ENCODE measurements at regions not wholly inside any gene's neighbourhood (a gene's known extent, or its start where the extent isn't known, plus 50 kb on each side); places are given as distances from the start of the nearest gene placed in this dataset.

DNA sequence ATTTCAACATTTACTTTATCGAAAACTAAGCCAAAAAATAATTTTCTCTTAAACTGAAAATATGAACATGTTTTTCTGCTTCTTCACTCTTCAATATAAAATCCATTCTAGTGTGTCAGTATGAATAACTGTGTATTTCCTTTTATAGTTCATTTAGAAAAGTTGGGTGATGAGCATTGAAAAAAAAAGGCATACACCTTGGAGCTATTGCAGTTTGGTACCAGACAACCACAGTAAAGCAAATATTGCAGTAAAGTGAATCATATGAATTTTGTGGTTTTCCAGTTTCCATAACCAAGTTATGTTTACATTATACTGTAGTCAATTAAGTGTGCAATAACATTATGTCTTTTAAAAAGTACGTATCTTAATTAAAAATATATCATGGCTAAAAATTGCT lies 195.0 kb upstream of the FOXG1 start:
- no peaks in the 10 kb centered on the region for H3K79me1 ChIP-seq (ENCODE audit: low read length)
- no peaks in the 10 kb centered on the region for H3K4me1 ChIP-seq (ENCODE audit: control insufficient read depth in 1 of 2, insufficient read depth in 2 of 2, low read length in 2 of 2)
- H4K91ac ChIP-seq (ENCODE audit: low read depth, low read length) = no peak overlapping the region
- H2BK5ac ChIP-seq (ENCODE audit: low read depth, low read length, poor library complexity) = no peak overlapping the region
- H3K14ac ChIP-seq (ENCODE audit: low read length) = no peak overlapping the region
- H2AFZ ChIP-seq (ENCODE audit: insufficient read depth, low read length, poor library complexity) = no peak overlapping the region
- H3K79me2 ChIP-seq (ENCODE audit: control insufficient read depth, insufficient read depth, low read length, poor library complexity) = no peaks in the 10 kb centered on the region
- H3K9me3 ChIP-seq (ENCODE audit: insufficient read depth, low read depth, low read length) = no peaks in the 10 kb centered on the region
- no peak overlapping the region for H4K12ac ChIP-seq (ENCODE audit: low read depth, low read length)
- no CpG with 5 or more reads among the region's 2 CpGs for WGBS (ENCODE audit: extremely low coverage, insufficient coverage, insufficient read length)
- no peak for DNase-seq
- H4K8ac ChIP-seq (ENCODE audit: low read depth, low read length) = no peak overlapping the region
- no peaks in the 10 kb centered on the region for H3K36me3 ChIP-seq (ENCODE audit: control insufficient read depth in 1 of 2, insufficient read depth in 2 of 2, low read length in 2 of 2)
- no peak overlapping the region for H3K27ac ChIP-seq (ENCODE audit: low read depth, low read length)
- H3K4me3 ChIP-seq (ENCODE audit: low read depth, low read length) = no peak overlapping the region
- H2BK120ac ChIP-seq (ENCODE audit: insufficient read depth, low read length, poor library complexity) = no peak overlapping the region
- H3K27me3 ChIP-seq (ENCODE audit: insufficient read depth, low read length) = no peaks in the 10 kb centered on the region
- no peak overlapping the region for H3K4me2 ChIP-seq (ENCODE audit: low read length)
- no peak overlapping the region for H2BK12ac ChIP-seq (ENCODE audit: low read length)
- no peak overlapping the region for H3K23ac ChIP-seq (ENCODE audit: low read length)
- no peak overlapping the region for H3K4ac ChIP-seq (ENCODE audit: low read depth, low read length)
- H2AK5ac ChIP-seq (ENCODE audit: low read length) = no peak overlapping the region
- H3K18ac ChIP-seq (ENCODE audit: low read length) = no peak overlapping the region
- no peak overlapping the region for H3K9ac ChIP-seq (ENCODE audit: low read length)

- H3K79me2 ChIP-seq (ENCODE audit: control insufficient read depth, insufficient read depth, low read length, poor library complexity) = no peaks in the 10 kb centered on the region
- no peaks in the 10 kb centered on the region for H3K27me3 ChIP-seq (ENCODE audit: insufficient read depth, low read length)
- H4K91ac ChIP-seq (ENCODE audit: low read depth, low read length) = no peak overlapping the region
- H2AK5ac ChIP-seq (ENCODE audit: low read length) = no peak overlapping the region
- H3K27ac ChIP-seq (ENCODE audit: low read depth, low read length) = no peak overlapping the region
- no peak overlapping the region for H3K14ac ChIP-seq (ENCODE audit: low read length)
- H3K4ac ChIP-seq (ENCODE audit: low read depth, low read length) = no peak overlapping the region
- H4K12ac ChIP-seq (ENCODE audit: low read depth, low read length) = no peak overlapping the region
- H2AFZ ChIP-seq (ENCODE audit: insufficient read depth, low read length, poor library complexity) = no peak overlapping the region
- H3K18ac ChIP-seq (ENCODE audit: low read length) = no peak overlapping the region
- no peak overlapping the region for H2BK5ac ChIP-seq (ENCODE audit: low read depth, low read length, poor library complexity)
- H2BK12ac ChIP-seq (ENCODE audit: low read length) = no peak overlapping the region
- H3K79me1 ChIP-seq (ENCODE audit: low read length) = no peaks in the 10 kb centered on the region
- H3K9ac ChIP-seq (ENCODE audit: low read length) = no peak overlapping the region
- H4K8ac ChIP-seq (ENCODE audit: low read depth, low read length) = no peak overlapping the region
- no peaks in the 10 kb centered on the region for H3K9me3 ChIP-seq (ENCODE audit: insufficient read depth, low read depth, low read length)
- H3K36me3 ChIP-seq (ENCODE audit: control insufficient read depth in 1 of 2, insufficient read depth in 2 of 2, low read length in 2 of 2) = no peaks in the 10 kb centered on the region
- no peak overlapping the region for H2BK120ac ChIP-seq (ENCODE audit: insufficient read depth, low read length, poor library complexity)
- H3K23ac ChIP-seq (ENCODE audit: low read length) = no peak overlapping the region
- H3K4me1 ChIP-seq (ENCODE audit: control insufficient read depth in 1 of 2, insufficient read depth in 2 of 2, low read length in 2 of 2) = no peaks in the 10 kb centered on the region
- no peak for DNase-seq
- H3K4me3 ChIP-seq (ENCODE audit: low read depth, low read length) = no peak overlapping the region
- no peak overlapping the region for H3K4me2 ChIP-seq (ENCODE audit: low read length)
- WGBS (ENCODE audit: extremely low coverage, insufficient coverage, insufficient read length) = no CpG with 5 or more reads among the region's 10 CpGs
These were observed 190.1 kb upstream of the FOXG1 start for GRCh38 chr14:28576523-28576922.

- Histone ChIP-seq H3K4me2 (ENCODE audit: low read length) (no peak overlapping the region), H4K91ac (ENCODE audit: low read depth, low read length) (no peak overlapping the region), H3K14ac (ENCODE audit: low read length) (no peak overlapping the region), H3K27me3 (ENCODE audit: insufficient read depth, low read length) (no peaks in the 10 kb centered on the region), H3K9ac (ENCODE audit: low read length) (no peak overlapping the region), H3K4me1 (ENCODE audit: control insufficient read depth in 1 of 2, insufficient read depth in 2 of 2, low read length in 2 of 2) (no peaks in the 10 kb centered on the region), H3K36me3 (ENCODE audit: control insufficient read depth in 1 of 2, insufficient read depth in 2 of 2, low read length in 2 of 2) (no peaks in the 10 kb centered on the region), H3K27ac (ENCODE audit: low read depth, low read length) (no peak overlapping the region), H3K79me1 (ENCODE audit: low read length) (no peaks in the 10 kb centered on the region), H2BK120ac (ENCODE audit: insufficient read depth, low read length, poor library complexity) (no peak overlapping the region), H4K12ac (ENCODE audit: low read depth, low read length) (no peak overlapping the region), H4K8ac (ENCODE audit: low read depth, low read length) (no peak overlapping the region), H2BK5ac (ENCODE audit: low read depth, low read length, poor library complexity) (no peak overlapping the region), H2AK5ac (ENCODE audit: low read length) (no peak overlapping the region), H3K23ac (ENCODE audit: low read length) (no peak overlapping the region), H3K4ac (ENCODE audit: low read depth, low read length) (no peak overlapping the region), H2BK12ac (ENCODE audit: low read length) (no peak overlapping the region), H3K79me2 (ENCODE audit: control insufficient read depth, insufficient read depth, low read length, poor library complexity) (no peaks in the 10 kb centered on the region), H3K9me3 (ENCODE audit: insufficient read depth, low read depth, low read length) (no peaks in the 10 kb centered on the region), H2AFZ (ENCODE audit: insufficient read depth, low read length, poor library complexity) (no peak overlapping the region), H3K4me3 (ENCODE audit: low read depth, low read length) (no peak overlapping the region), H3K18ac (ENCODE audit: low read length) (no peak overlapping the region)
- no CpG with 5 or more reads among the region's 3 CpGs for WGBS (ENCODE audit: extremely low coverage, insufficient coverage, insufficient read length)
- DNase-seq = no peak
These were observed 189.4 kb upstream of the FOXG1 start for GRCh38 chr14:28577187-28577586.

DNA sequence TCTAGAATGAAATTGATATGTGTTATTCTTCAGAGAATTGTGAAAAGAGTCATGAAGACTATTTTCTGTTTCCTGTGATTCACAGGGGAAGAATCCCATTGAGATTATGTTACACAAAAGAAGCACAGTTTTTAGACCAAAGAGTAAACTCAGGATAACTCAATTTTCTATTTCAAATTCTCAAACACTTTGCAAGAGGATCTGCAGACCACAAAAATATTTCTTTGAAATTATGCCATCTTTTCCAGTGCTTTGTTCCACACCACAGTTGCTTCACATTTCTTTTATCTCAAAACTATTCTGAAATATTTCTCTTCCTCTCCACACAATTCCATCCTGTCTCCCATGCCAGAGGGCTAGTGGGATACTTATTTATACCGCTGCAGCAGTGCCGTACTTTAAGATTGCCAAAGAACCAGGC lies 188.9 kb upstream of the FOXG1 start:
- H2AK5ac ChIP-seq (ENCODE audit: low read length) = no peak overlapping the region
- no peak overlapping the region for H4K91ac ChIP-seq (ENCODE audit: low read depth, low read length)
- H2BK12ac ChIP-seq (ENCODE audit: low read length) = no peak overlapping the region
- no peak overlapping the region for H4K12ac ChIP-seq (ENCODE audit: low read depth, low read length)
- H2BK120ac ChIP-seq (ENCODE audit: insufficient read depth, low read length, poor library complexity) = no peak overlapping the region
- H3K4me1 ChIP-seq (ENCODE audit: control insufficient read depth in 1 of 2, insufficient read depth in 2 of 2, low read length in 2 of 2) = no peaks in the 10 kb centered on the region
- no peak overlapping the region for H2AFZ ChIP-seq (ENCODE audit: insufficient read depth, low read length, poor library complexity)
- DNase-seq = no peak
- H3K36me3 ChIP-seq (ENCODE audit: control insufficient read depth in 1 of 2, insufficient read depth in 2 of 2, low read length in 2 of 2) = no peaks in the 10 kb centered on the region
- no peak overlapping the region for H3K14ac ChIP-seq (ENCODE audit: low read length)
- H3K4me2 ChIP-seq (ENCODE audit: low read length) = no peak overlapping the region
- no peak overlapping the region for H3K27ac ChIP-seq (ENCODE audit: low read depth, low read length)
- H3K9me3 ChIP-seq (ENCODE audit: insufficient read depth, low read depth, low read length) = no peaks in the 10 kb centered on the region
- no peaks in the 10 kb centered on the region for H3K27me3 ChIP-seq (ENCODE audit: insufficient read depth, low read length)
- H3K18ac ChIP-seq (ENCODE audit: low read length) = no peak overlapping the region
- H3K79me2 ChIP-seq (ENCODE audit: control insufficient read depth, insufficient read depth, low read length, poor library complexity) = no peaks in the 10 kb centered on the region
- H3K4me3 ChIP-seq (ENCODE audit: low read depth, low read length) = no peak overlapping the region
- H2BK5ac ChIP-seq (ENCODE audit: low read depth, low read length, poor library complexity) = no peak overlapping the region
- H3K4ac ChIP-seq (ENCODE audit: low read depth, low read length) = no peak overlapping the region
- H4K8ac ChIP-seq (ENCODE audit: low read depth, low read length) = no peak overlapping the region
- WGBS (ENCODE audit: extremely low coverage, insufficient coverage, insufficient read length) = no CpG with 5 or more reads among the region's 2 CpGs
- H3K79me1 ChIP-seq (ENCODE audit: low read length) = no peaks in the 10 kb centered on the region
- H3K23ac ChIP-seq (ENCODE audit: low read length) = no peak overlapping the region
- H3K9ac ChIP-seq (ENCODE audit: low read length) = no peak overlapping the region
